Keratinocyte (primary cell): ENCODE measurements at regions not wholly inside any gene's neighbourhood (a gene's known extent, or its start where the extent isn't known, plus 50 kb on each side); places are given as distances from the start of the nearest gene placed in this dataset.
A peak's percentile ranks its signal among the peaks of the same experiment; 100 is the strongest.

Source experiments
- DNase-seq: peaks from one replicate; pipeline ENCODE4 v3.0.0-alpha.2; 2011; ENCODE audit warnings: low read depth, missing footprints, low spot score
- FAIRE-seq: peaks from 2 replicates; lab custom pipeline; 2011; peaks lifted over from hg19 to GRCh38; lab: Jason Lieb, UNC
- H2AFZ ChIP-seq: 2 replicates; pipeline ENCODE4 v1.6.0; 2012; ENCODE audit warnings: low read length, control low read depth, inconsistent platforms; ENCODE audit not compliant: control insufficient read depth
- H3K27ac ChIP-seq: 2 replicates; pipeline ENCODE4 v1.5.1; 2011; ENCODE audit warnings: low read length; ENCODE audit not compliant: control insufficient read depth, insufficient read depth
- H3K27me3 ChIP-seq: 3 replicates; pipeline ENCODE4 v1.6.0; 2011; ENCODE audit warnings: low read length; ENCODE audit not compliant: control insufficient read depth, insufficient read depth; ENCODE audit errors: extremely low read depth
- H3K36me3 ChIP-seq, 2 experiments: 2 replicates in 1 of 2; 3 replicates in 1 of 2; pipeline ENCODE4 v1.5.1; 2011; ENCODE audit warnings: low read length in 2 of 2, mild to moderate bottlenecking in 1 of 2; ENCODE audit not compliant: control insufficient read depth in 2 of 2, insufficient read depth in 2 of 2; ENCODE audit errors: extremely low read depth in 1 of 2
- H3K4me1 ChIP-seq: 3 replicates; pipeline ENCODE4 v1.5.1; 2011; ENCODE audit warnings: low read length; ENCODE audit not compliant: control insufficient read depth, insufficient read depth; ENCODE audit errors: extremely low read depth
- H3K4me2 ChIP-seq: 3 replicates; pipeline ENCODE4 v1.6.0; 2011; ENCODE audit warnings: low read depth, low read length; ENCODE audit not compliant: control insufficient read depth, insufficient read depth; ENCODE audit errors: extremely low read depth
- H3K4me3 ChIP-seq, 3 experiments: fragments of 200-600 bp in 1 of 3; sonication (generic) in 1 of 3; 2 replicates in 2 of 3; 3 replicates in 1 of 3; pipeline ENCODE4 v1.5.1; 2011 to 2016; ENCODE audit warnings: low read length in 3 of 3, mild to moderate bottlenecking in 3 of 3, control low read depth in 2 of 3, inconsistent platforms in 1 of 3, low read depth in 1 of 3, mixed read lengths in 1 of 3, mixed run types in 1 of 3, moderate library complexity in 1 of 3; ENCODE audit not compliant: control insufficient read depth in 2 of 3, insufficient read depth in 2 of 3; ENCODE audit errors: extremely low read depth in 1 of 3
- H3K79me2 ChIP-seq: 2 replicates; pipeline ENCODE4 v1.6.0; 2012; ENCODE audit warnings: low read length; ENCODE audit not compliant: control insufficient read depth, insufficient read depth
- H3K9ac ChIP-seq: 3 replicates; pipeline ENCODE4 v1.6.0; 2011; ENCODE audit warnings: low read length; ENCODE audit not compliant: control insufficient read depth, insufficient read depth; ENCODE audit errors: extremely low read depth
- H3K9me1 ChIP-seq: 3 replicates; pipeline ENCODE4 v1.6.0; 2011; ENCODE audit warnings: low read length; ENCODE audit not compliant: control insufficient read depth, insufficient read depth; ENCODE audit errors: extremely low read depth
- H3K9me3 ChIP-seq: 2 replicates; pipeline ENCODE4 v1.5.1; 2012; ENCODE audit warnings: low read depth, low read length; ENCODE audit not compliant: control insufficient read depth
- H4K20me1 ChIP-seq: 3 replicates; pipeline ENCODE4 v1.6.0; 2011; ENCODE audit warnings: low read length; ENCODE audit not compliant: control insufficient read depth, insufficient read depth; ENCODE audit errors: extremely low read depth
- EZH2 ChIP-seq: IDR thresholded peaks from one replicate; pipeline ENCODE4 v1.6.1; 2012; ENCODE audit warnings: inconsistent platforms, mild to moderate bottlenecking, low read length, moderate library complexity
- dilution Hi-C: fragments of 300-500 bp; cut with MboI; formaldehyde crosslinking; loops from one replicate; pipeline ENCODE4 v1.7.0; 2020; ENCODE audit warnings: low sequenced_read_pairs; ENCODE audit not compliant: extremely low pct_ligation_motif_present
- TF ChIP-seq, protein P1 (sequence below), 3 experiments: IDR thresholded peaks in 1 of 3; conservative IDR thresholded peaks in 1 of 3; optimal IDR thresholded peaks in 1 of 3; 2 replicates in 2 of 3; 3 replicates in 1 of 3; pipeline versions ENCODE3 to v1.5.1; 2011; ENCODE audit warnings: low read length in 3 of 3, mild to moderate bottlenecking in 3 of 3, moderate library complexity in 2 of 3, control low read depth in 1 of 3, inconsistent platforms in 1 of 3; ENCODE audit not compliant: insufficient read depth in 2 of 3; ENCODE audit errors: extremely low read depth in 1 of 3

GRCh38 chr20:56994006-56994405, 272.4 kb downstream of the BMP7 start:
- DNase-seq (no peak), FAIRE-seq (no peak)
- H3K27ac ChIP-seq = no peak overlapping the region
- TF ChIP-seq, protein P1, sequence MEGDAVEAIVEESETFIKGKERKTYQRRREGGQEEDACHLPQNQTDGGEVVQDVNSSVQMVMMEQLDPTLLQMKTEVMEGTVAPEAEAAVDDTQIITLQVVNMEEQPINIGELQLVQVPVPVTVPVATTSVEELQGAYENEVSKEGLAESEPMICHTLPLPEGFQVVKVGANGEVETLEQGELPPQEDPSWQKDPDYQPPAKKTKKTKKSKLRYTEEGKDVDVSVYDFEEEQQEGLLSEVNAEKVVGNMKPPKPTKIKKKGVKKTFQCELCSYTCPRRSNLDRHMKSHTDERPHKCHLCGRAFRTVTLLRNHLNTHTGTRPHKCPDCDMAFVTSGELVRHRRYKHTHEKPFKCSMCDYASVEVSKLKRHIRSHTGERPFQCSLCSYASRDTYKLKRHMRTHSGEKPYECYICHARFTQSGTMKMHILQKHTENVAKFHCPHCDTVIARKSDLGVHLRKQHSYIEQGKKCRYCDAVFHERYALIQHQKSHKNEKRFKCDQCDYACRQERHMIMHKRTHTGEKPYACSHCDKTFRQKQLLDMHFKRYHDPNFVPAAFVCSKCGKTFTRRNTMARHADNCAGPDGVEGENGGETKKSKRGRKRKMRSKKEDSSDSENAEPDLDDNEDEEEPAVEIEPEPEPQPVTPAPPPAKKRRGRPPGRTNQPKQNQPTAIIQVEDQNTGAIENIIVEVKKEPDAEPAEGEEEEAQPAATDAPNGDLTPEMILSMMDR (optimal IDR thresholded peaks at IDR 0.05 in 1 of 3, IDR thresholded peaks at IDR 0.05 in 1 of 3, conservative IDR thresholded peaks at IDR 0.05 in 1 of 3; ENCODE audit: extremely low read depth in 1 of 3, insufficient read depth in 2 of 3, low read length in 3 of 3) = no peak
- no peak for TF ChIP-seq EZH2
- peaks cover 6% of the 10 kb centered on the region for H3K9me3 ChIP-seq
- dilution Hi-C loops = no loop called here
- H3K4me1 ChIP-seq = no peaks in the 10 kb centered on the region
- H3K9ac ChIP-seq = no peak overlapping the region
- H3K4me2 ChIP-seq = no peak overlapping the region
- no peak overlapping the region for H3K4me3 ChIP-seq
- H3K27me3 ChIP-seq = no peaks in the 10 kb centered on the region
- no peaks in the 10 kb centered on the region for H4K20me1 ChIP-seq
- no peaks in the 10 kb centered on the region for H3K36me3 ChIP-seq
- H2AFZ ChIP-seq = no peak overlapping the region
- H3K79me2 ChIP-seq = no peaks in the 10 kb centered on the region
- no peaks in the 10 kb centered on the region for H3K9me1 ChIP-seq

- no peaks in the 10 kb centered on the region for H3K79me2 ChIP-seq
- peaks cover 3% of the 10 kb centered on the region for H3K4me1 ChIP-seq
- no peak overlapping the region for H3K27ac ChIP-seq
- H2AFZ ChIP-seq = no peak overlapping the region
- no peak for TF ChIP-seq EZH2
- TF ChIP-seq, protein P1 (optimal IDR thresholded peaks at IDR 0.05 in 1 of 3, IDR thresholded peaks at IDR 0.05 in 1 of 3, conservative IDR thresholded peaks at IDR 0.05 in 1 of 3; ENCODE audit: extremely low read depth in 1 of 3, insufficient read depth in 2 of 3, low read length in 3 of 3) = no peak
- peaks cover 6% of the 10 kb centered on the region for H3K9me3 ChIP-seq
- no peaks in the 10 kb centered on the region for H4K20me1 ChIP-seq
- H3K4me2 ChIP-seq = peak overlapping the region; percentile 30
- DNase-seq (no peak), FAIRE-seq (no peak)
- no peaks in the 10 kb centered on the region for H3K9me1 ChIP-seq
- H3K4me3 ChIP-seq = no peak overlapping the region
- no peaks in the 10 kb centered on the region for H3K36me3 ChIP-seq
- dilution Hi-C loops = no loop called here
- no peak overlapping the region for H3K9ac ChIP-seq
- H3K27me3 ChIP-seq = no peaks in the 10 kb centered on the region
Observed at GRCh38 chr20:56995149-56995548, 271.3 kb downstream of the BMP7 start.
